Transverse colon (tissue), 4 donors: ENCODE measurements at regions not wholly inside any gene's neighbourhood (a gene's known extent, or its start where the extent isn't known, plus 50 kb on each side); places are given as distances from the start of the nearest gene placed in this dataset.
"Not testable (repeated sequence)": the region's sequence is repeated elsewhere in the genome, so short reads cannot be mapped to it uniquely, and the experiment has no call there.

Experiments used
- DNase-seq: peaks from one replicate; pipeline ENCODE4 v3.0.0-alpha.2; 2019
- H3K27ac ChIP-seq, 4 donors: fragments of 200-600 bp; sonication (generic); 2 replicates each; pipeline ENCODE4 v1.5.1; 2016 to 2018; ENCODE audit warnings: inconsistent platforms in 4 of 4
- H3K27me3 ChIP-seq: fragments of 200-600 bp; sonication (generic); 2 replicates; pipeline ENCODE4 v1.5.1; 2017; ENCODE audit warnings: inconsistent platforms
- H3K36me3 ChIP-seq, 4 donors: fragments of 200-600 bp; sonication (generic); 2 replicates each; pipeline ENCODE4 v1.5.1; 2017 to 2019; ENCODE audit warnings: inconsistent platforms in 4 of 4
- H3K4me1 ChIP-seq, 4 donors: fragments of 200-600 bp; sonication (generic); 2 replicates each; pipeline ENCODE4 v1.5.1; 2017 to 2020; ENCODE audit warnings: inconsistent platforms in 4 of 4
- H3K4me3 ChIP-seq, 4 donors: fragments of 200-600 bp; sonication (generic); 1 replicate in 1 of 4; 2 replicates in 3 of 4; pipeline versions ENCODE4 v1.5.1 to v1.6.1; 2017 to 2019; ENCODE audit warnings: inconsistent platforms in 4 of 4
- H3K9me3 ChIP-seq, 2 donors: fragments of 200-600 bp; sonication (generic); 2 replicates each; pipeline ENCODE4 v1.5.1; 2017 to 2019; ENCODE audit warnings: inconsistent platforms in 2 of 2
- CTCF ChIP-seq, 5 experiments: fragments of 200-600 bp in 3 of 5; fragments of 450-650 bp in 2 of 5; sonication (generic) in 3 of 5; IDR thresholded peaks; 1 replicate in 2 of 5; 2 replicates in 3 of 5; pipeline ENCODE4 v1.5.1; 2016 to 2017; ENCODE audit warnings: antibody characterized with exemption in 5 of 5, inconsistent platforms in 3 of 5, mild to moderate bottlenecking in 2 of 5, moderate library complexity in 1 of 5
- EP300 ChIP-seq: sonication (generic); formaldehyde crosslinking; IDR thresholded peaks from one replicate; pipeline ENCODE4 v1.6.1; 2017; ENCODE audit warnings: antibody characterized with exemption, low read depth
- POLR2A ChIP-seq: fragments of 450-650 bp; IDR thresholded peaks from one replicate; pipeline ENCODE4 v1.6.1; 2016; ENCODE audit warnings: antibody characterized with exemption, mild to moderate bottlenecking, moderate library complexity
- POLR2AphosphoS5 ChIP-seq, 3 donors: sonication (generic); formaldehyde crosslinking; IDR thresholded peaks; one replicate each; pipeline ENCODE4 v1.6.1; 2016; ENCODE audit warnings: antibody characterized with exemption in 3 of 3
- WGBS, 2 donors: methylation state at CpG; one replicate each; pipeline ENCODE4 v1.1.5; 2018; ENCODE audit warnings: low coverage in 1 of 2; 5-methylcytosine and 5-hydroxymethylcytosine counted together
- in situ Hi-C, 4 donors: fragments of 200-750 bp; cut with MboI; loops; one replicate each; pipeline versions ENCODE4 v1.15.0 to v1.15.1; 2017; ENCODE audit warnings: low sequenced_read_pairs in 3 of 4, low pct_ligation_motif_present in 1 of 4, low pct_unique_long_range_greater_than_20kb in 1 of 4
- intact Hi-C: fragments of 100-400 bp; cut with DNase I; formaldehyde crosslinking; loops from one replicate; pipeline ENCODE4 v1.15.1; 2023; ENCODE audit warnings: low total_unique reads

- intact Hi-C loops (no loop called here), in situ Hi-C loops (no loop called here)
- Histone ChIP-seq H3K36me3 (no peaks in the 10 kb centered on the region), H3K9me3 (no peaks in the 10 kb centered on the region), H3K27me3 (no peaks in the 10 kb centered on the region), H3K4me3 (no peak overlapping the region), H3K27ac (no peak overlapping the region), H3K4me1 (no peaks in the 10 kb centered on the region)
- WGBS, 2 donors, result 11 to 44% methylated on average over 1 of the region's 1 CpG
- no peak for DNase-seq
- TF ChIP-seq EP300 (no peak), CTCF (IDR thresholded peaks at IDR 0.05) (no peak), POLR2A (no peak), POLR2AphosphoS5 (IDR thresholded peaks at IDR 0.05) (no peak)
Measured at GRCh38 chr12:33182485-33182884, 257.1 kb downstream of the SYT10 start.

- in situ Hi-C loops, result no loop called here
- intact Hi-C loops, result no loop called here
- Histone ChIP-seq H3K27ac (no peak overlapping the region), H3K27me3 (no peaks in the 10 kb centered on the region), H3K4me1 (no peaks in the 10 kb centered on the region), H3K9me3 (no peaks in the 10 kb centered on the region), H3K36me3 (no peaks in the 10 kb centered on the region), H3K4me3 (no peak overlapping the region)
- DNase-seq, result no peak
- WGBS, 2 donors, result 79% methylated on average over 1 of the region's 1 CpG; no CpG with 5 or more reads in 1 of the 2 donors
- no peak for TF ChIP-seq CTCF (IDR thresholded peaks at IDR 0.05)
- TF ChIP-seq POLR2AphosphoS5 (IDR thresholded peaks at IDR 0.05), result no peak
- no peak for TF ChIP-seq POLR2A
- no peak for TF ChIP-seq EP300
Measured at GRCh38 chr12:33180918-33181317, 258.7 kb downstream of the SYT10 start.

- intact Hi-C loops, H3K4me1 ChIP-seq, H3K4me3 ChIP-seq, in situ Hi-C loops, H3K9me3 ChIP-seq, H3K36me3 ChIP-seq, H3K27me3 ChIP-seq, H3K27ac ChIP-seq, DNase-seq: not testable (repeated sequence)
- WGBS, 2 donors, result 74 to 96% methylated on average over 2 to 3 of the region's 3 CpGs
Measured at GRCh38 chr12:33166260-33166659, 269.7 kb upstream of the PKP2 start.

- in situ Hi-C loops (no loop called here), intact Hi-C loops (no loop called here)
- peaks cover 0 to 7% of the 10 kb centered on the region in 2 donors for H3K9me3 ChIP-seq
- H3K36me3 ChIP-seq, result no peaks in the 10 kb centered on the region
- DNase-seq, result no peak
- no peaks in the 10 kb centered on the region for H3K4me1 ChIP-seq
- TF ChIP-seq EP300 (no peak), POLR2AphosphoS5 (IDR thresholded peaks at IDR 0.05) (no peak)
- no peaks in the 10 kb centered on the region for H3K27me3 ChIP-seq
- WGBS, 2 donors, result 73 to 95% methylated on average over 3 to 4 of the region's 4 CpGs
- no peak overlapping the region for H3K27ac ChIP-seq
- no peak overlapping the region for H3K4me3 ChIP-seq
Measured at GRCh38 chr12:33156042-33156441, 259.5 kb upstream of the PKP2 start.

- H3K4me1 ChIP-seq, H3K27me3 ChIP-seq, DNase-seq, H3K27ac ChIP-seq, H3K9me3 ChIP-seq, intact Hi-C loops, H3K36me3 ChIP-seq, H3K4me3 ChIP-seq: not testable (repeated sequence)
- WGBS, 2 donors, result 84% methylated on average over 8 of the region's 8 CpGs; no CpG with 5 or more reads in 1 of the 2 donors
- in situ Hi-C loops, result loop anchor here in 1 of 4 donors (25.0 kb wide), 1 partner anchor 110 kb away; no protein-coding TSS in a partner anchor
Measured at GRCh38 chr12:33147292-33147691, 250.7 kb upstream of the PKP2 start.

- TF ChIP-seq EP300, result no peak
- no peak for TF ChIP-seq POLR2A
- TF ChIP-seq CTCF (IDR thresholded peaks at IDR 0.05), result no peak
- WGBS, 2 donors, result 60 to 67% methylated on average over 1 of the region's 1 CpG
- Histone ChIP-seq H3K27ac (no peak overlapping the region), H3K27me3 (no peaks in the 10 kb centered on the region), H3K4me3 (no peak overlapping the region), H3K4me1 (no peaks in the 10 kb centered on the region), H3K9me3 (no peaks in the 10 kb centered on the region), H3K36me3 (no peaks in the 10 kb centered on the region)
- in situ Hi-C loops (loop anchor here in 1 of 4 donors (25.0 kb wide), 1 partner anchor 92 kb away; no protein-coding TSS in a partner anchor), intact Hi-C loops (no loop called here)
- no peak for DNase-seq
Measured at GRCh38 chr12:33129500-33129899, 232.9 kb upstream of the PKP2 start.
